GM19043 (cell line): ENCODE measurements at regions not wholly inside any gene's neighbourhood (a gene's known extent, or its start where the extent isn't known, plus 50 kb on each side); places are given as distances from the start of the nearest gene placed in this dataset.

Experiments
- ATAC-seq: cut with Tn5 transposase; IDR thresholded peaks from one replicate; pipeline ENCODE4 v1.9.1; 2021; ENCODE audit warnings: low read depth; ENCODE audit not compliant: unreplicated experiment

DNA sequence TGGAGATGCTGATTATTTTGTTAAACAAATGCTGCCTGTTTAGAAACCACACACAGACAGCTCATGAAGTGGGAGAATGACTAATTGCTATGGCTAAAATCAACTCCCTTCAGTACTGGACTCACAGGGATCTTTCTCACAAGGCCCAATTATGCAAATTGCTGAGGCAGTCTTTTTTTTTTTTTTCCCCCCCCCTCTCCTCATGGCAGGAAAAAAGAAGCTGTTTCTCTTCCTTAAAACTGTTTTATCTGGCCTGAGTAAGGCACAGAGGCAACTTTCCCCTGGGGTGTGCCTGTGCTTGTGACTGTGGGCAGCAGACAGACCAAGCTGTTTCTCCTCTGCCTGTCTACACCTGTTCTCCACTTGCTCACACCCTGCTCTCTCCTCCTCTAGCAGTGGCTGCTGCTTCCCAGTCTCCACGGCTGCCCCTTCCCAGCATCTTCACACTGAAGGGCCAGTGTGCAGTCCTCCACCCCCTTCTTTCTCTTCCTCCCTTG is 65.4 kb upstream of the STEAP1B start:
- no peak for ATAC-seq

DNA sequence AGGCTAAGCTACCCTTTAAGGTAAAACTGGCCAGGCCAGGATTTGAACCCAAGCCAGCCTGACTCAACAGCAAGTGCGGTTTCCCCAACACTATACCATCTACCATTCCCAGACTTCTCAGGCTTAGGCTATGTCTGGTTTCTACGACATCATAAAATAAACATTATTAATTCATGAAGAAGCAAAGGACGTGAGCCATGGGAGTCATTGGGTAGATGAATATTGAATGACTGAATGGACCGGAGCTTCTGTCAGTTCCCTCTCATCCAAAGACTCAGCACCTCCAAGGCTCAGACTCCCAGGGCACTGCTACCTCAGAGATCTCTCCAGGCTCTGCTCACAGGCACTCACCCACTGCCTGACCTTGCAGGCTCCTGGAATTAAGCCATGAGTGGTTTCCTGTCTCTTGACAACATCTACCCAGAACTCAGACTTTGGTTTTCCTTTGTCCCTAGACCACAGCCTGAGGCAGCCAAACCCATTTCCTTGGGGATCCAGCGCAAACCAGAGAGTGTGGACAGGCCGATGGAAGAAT is 64.6 kb upstream of the STEAP1B start:
- no peak for ATAC-seq

DNA sequence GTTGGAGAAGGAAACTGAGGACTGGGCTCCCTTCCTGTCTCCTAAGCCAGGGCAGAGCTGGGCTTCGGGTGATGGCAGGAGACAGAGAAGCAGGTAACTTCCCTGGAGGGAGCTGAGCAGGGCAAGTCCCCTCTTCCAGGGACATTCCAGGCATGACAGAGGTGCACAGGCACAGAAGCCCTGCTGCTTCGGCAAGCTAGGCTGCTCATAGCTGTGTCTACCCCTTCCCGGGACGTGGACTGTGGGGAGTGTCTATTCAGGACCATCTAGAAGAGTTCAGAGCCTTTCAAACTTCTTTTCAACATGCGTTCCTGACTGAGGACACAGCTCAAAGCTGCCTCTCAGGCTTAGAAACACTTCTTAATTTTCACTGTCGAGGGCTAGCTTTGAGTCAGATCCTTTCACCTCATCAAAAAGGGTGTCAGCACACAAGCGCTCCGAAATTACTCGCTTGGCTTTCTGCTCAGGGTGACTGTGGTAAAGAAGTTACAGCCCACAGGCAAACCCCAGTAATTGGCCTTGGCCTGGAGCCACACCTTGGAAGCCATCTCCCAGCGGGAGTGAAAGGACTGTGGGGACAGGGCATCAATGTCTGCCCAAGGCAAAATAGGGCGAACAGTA is 63.7 kb upstream of the STEAP1B start:
- ATAC-seq = peak; percentile 41

DNA sequence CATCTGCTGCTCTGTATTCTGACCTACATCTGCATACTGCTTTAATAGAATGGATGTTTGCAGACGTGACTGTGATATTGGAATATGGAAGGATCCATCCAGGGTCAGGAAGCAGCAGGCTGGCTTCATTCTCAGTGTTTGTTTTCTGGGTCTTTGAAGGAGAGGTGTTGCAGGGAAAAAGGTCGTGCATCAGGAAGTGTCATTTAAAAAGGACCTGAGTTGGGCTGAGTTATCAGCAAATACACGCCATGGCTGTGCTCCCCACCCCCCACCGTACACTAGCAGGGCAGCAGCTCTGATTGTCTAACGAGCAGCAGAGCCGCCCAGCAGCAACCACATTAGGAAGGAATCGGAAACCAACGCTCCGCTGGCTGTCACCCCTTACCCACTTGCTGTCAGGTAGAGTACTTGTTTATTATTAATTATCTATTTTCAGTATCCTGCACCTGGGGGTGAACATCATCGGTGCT is 63.1 kb upstream of the STEAP1B start:
- ATAC-seq = peak; percentile 31

DNA sequence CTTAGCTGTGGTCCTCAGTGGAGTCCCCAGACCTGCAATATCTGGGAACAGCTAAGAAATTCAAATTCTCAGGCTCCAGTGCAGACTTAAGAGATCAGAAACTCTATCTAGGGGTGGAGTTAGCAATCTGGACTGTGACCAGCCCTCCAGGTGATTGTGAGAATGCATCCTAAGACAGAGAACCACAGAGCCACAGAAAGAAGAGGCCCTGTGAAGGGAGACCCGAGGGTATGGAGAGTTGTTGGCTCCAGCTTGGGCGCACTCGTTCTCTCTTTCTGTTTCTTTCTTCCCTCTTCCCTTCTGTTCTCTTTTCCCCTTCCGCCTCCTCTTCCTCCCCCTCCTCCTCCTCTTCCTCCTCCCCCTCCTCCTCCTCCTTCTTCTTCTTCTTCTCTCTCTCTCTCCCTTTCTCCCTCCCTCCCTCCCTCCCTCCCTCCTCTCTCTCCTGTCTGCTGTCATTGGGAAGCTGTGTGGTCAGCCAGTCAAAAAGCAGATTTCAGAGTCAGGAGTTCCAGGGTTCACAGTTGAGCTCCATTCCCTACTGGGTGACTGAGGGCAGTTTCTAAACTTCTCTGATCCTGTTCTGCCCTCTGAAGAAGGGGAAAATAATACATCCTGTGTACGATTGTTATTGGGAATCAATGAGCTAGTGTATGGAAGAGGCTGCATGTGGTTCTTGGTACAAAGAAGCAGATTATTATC is 62.1 kb upstream of the STEAP1B start:
- ATAC-seq = peak; percentile 27

DNA sequence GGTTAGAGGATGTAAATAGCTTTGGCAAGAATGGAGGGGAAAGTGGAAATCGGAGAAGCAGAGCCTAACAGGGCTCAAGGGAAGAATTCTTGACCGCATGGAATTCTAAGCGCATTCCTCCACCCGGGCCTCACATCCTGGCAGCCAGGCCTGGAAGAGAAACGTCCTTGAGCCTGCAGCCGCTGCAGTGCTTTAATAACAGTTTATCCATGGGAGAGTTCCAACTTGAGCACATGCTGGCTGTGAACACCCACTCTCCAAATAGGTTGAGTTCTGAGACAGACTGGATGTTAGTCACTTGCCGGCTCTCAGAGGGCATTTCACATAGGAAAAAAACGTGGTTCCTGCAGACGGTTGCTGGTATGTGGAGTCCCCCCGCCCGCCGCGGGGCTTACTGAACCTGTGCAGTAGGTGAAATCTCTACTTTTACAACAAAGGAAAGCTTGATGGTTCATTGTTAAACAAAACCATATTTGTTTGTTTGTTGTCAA is 61.4 kb upstream of the STEAP1B start:
- ATAC-seq = no peak

DNA sequence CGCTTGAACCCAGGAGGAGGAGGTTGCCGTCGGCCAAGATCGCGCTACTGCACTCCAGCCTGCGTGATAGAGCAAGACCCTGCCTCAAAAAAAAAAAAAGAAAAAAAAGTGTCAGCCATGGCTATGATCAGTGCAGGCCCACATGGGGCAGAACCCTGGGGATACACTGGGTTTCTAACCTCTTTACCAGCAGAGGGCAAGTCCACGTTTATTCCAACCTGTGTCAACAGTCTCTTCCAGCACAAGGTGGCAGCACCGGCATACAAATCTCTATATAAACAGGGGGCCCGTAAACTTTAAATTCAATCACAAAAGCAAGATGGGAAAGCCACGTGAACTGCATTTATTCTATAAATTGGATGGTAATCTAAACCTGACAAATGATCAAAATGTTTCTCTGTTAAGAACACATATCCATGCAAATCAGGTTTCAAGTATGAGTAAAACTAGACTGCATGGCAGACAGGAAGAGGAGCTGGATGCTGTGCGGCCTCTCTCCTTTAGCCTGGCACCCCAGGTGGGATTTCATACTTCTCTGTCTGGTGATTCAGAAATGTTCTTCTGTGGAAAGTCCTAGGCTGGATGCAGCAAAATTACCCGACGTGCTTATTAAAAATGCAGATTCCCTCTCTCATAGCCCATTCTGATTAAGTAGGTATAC is 60.0 kb upstream of the STEAP1B start:
- no peak for ATAC-seq

DNA sequence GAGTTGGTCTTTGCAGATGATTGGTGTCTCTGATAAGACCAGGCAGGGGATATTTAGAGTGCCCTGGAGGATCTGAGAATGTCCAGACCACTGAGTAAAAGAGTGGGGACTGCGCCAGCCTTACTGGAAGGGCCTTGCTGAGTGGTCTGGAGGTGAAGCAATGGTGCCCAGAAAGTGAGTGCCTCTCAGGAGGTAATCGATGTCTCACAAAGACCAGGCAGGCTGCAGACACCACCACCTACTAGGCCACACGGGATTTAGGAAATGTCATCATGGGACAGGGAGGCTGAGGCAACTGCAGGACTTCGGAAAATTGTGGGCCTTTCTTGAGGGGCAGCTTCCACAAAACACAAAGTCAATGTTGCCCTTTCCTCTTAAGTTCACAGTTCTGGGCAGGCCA is 57.2 kb upstream of the STEAP1B start:
- ATAC-seq = no peak

DNA sequence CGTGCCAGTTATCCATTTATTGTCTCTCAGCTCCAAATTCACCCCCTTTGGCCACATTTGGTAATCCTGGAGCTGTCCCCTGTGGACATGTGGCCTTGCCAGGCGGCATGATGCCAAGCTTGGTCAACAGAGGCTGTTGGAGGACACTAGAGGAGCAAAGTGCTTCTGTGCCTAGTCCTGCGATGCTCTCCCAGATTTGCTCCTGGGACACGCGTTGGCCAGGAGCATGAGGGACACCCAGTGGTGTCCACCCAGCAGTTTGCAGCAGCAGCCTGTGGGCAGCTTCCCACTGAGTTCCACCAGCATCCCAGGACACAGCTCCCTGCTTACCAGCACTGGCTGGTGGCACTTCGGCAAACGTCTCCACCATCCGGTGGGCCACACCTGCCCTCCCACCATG is 55.5 kb upstream of the STEAP1B start:
- ATAC-seq = no peak

DNA sequence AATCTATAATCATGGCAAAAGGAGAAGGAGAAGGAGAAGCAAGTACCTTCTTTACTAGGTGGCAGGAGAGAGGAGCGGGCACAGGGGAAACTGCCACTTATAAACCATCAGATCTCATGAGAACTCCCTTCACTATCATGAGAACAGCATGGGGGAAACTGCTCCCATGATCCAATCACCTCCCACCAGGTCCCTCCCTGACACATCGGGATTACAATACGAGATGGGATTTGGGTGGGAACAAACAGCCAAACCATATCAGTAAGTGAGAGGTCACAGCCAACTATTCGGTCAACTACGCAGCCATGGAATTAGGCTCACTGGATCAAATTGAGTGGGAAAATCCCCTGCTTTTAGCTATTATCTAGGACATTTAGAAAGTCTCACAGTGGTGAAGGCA is 54.2 kb upstream of the STEAP1B start:
- ATAC-seq = no peak

DNA sequence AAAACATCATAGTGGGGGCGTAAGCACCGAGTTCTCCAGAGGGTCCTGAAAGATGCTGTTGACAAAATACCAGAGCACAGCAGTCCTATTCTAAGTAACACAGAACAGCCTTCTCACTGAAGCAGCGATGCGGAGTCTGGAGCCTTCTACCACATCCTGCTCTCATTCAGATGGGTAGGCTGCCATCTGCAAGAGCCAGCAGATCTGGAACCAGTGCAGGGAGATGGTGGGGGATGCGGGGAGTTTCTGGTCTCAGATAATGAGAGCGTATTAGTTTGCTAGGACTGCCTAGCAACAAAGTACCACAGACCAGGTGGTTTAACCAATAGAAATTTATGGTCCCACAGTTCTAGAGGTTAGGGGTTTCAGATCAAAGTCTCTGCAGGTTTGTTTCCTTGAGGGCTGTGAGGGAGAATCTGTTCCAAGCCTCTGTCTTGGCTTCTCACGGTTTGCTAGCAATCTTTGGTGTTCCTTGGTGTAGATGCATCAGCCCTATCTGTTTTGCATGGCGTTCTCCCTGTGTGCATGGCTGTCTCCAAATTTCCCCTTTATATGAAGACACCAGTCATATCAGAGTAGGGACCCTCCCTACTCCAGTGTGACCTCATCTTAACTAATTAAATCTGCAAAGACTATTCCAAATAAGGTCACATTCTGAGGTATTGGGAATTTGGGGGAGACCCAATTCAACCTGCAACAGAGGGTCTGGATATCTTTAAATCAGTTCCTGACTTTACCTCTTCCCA is 52.0 kb upstream of the STEAP1B start:
- ATAC-seq = peak; percentile 83

DNA sequence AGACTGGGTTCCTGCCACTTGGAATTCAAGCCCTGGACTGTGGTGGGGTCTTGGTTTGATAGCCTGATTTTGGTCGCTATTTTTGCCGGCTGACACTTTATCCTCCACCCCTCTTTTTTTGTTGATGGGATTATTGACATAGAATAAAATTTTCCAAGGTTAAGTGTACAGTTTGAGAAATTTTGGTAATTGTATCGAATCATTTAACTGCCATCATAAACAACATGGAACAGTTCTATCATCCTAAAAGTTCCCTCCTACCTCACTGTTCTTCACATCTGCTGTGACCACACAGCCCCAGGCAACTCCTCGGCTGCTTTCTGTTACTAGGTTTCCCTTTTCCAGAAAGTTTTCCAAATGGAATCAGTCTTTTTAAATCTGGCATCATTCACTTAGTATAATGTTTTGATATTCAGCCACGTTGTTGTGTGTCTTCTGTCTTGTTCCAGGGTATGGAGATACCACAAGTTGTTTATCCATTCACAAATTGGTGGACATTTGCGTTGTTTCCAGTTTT is 50.6 kb upstream of the STEAP1B start:
- no peak for ATAC-seq

DNA sequence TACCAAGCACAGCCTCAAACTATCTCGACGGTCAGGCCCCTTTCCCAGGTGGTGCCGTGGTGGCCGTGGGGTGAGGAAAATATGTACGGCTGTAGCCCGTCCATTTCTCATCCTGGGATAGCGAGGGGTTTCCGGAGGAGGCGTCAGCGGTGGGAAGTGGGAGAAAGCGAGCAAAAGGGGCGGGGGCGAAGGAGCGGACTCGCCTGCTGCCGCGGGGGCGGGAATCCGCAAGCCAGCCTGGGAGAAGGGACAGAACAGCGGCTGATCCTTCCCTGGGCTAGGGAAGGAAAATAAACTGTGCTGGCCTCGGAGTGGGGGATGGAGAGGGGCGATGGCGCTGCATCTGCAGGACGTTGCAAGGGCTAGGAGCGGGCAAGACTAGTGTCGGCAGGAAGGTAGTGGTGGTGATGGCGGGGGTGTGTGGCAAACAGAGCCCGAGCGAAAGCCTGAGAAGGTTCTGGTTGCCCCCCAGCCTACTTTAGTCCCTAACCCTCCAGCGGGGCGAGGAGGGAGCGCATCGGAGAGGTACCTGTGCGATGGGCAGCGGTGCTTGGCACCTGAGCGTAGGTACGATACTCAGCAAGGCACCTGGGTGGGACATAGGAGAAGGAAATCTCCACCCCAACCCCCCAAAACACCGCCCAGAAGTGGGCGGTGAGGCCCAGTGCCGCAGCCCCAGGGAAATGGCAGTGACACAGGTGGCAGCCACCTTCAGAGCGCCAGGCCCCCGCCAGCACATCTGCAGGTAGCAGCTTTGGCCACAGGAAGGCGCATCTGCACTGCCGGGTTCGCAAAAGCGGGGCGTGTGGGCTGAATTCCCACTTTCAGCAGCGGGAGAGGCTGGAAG is 49.9 kb upstream of the STEAP1B start:
- ATAC-seq = no peak
